Heart right ventricle (tissue), 16 donors: ENCODE measurements at regions not wholly inside any gene's neighbourhood (a gene's known extent, or its start where the extent isn't known, plus 50 kb on each side); places are given as distances from the start of the nearest gene placed in this dataset.

Source experiments
- ATAC-seq, 8 donors: fragments of 200-7000 bp; cut with Tn5 transposase; one replicate each; pipeline ENCODE4 v1.9.1; 2020; ENCODE audit warnings: mild to moderate bottlenecking in 8 of 8, moderate library complexity in 8 of 8, moderate number of reproducible peaks in 1 of 8
- DNase-seq, 2 donors: peaks; one replicate each; pipeline ENCODE4 v3.0.0-alpha.2; 2020
- H3K27ac ChIP-seq, 10 donors: fragments of 200-600 bp; sonication (generic) in 2 of 10; one replicate each; pipeline versions ENCODE4 v1.5.0 to v1.8.0; 2020 to 2022; ENCODE audit warnings: mild to moderate bottlenecking in 3 of 10
- H3K27me3 ChIP-seq, 7 donors: fragments of 200-600 bp; one replicate each; pipeline ENCODE4 v1.8.0; 2021 to 2022; ENCODE audit warnings: mild to moderate bottlenecking in 2 of 7
- H3K36me3 ChIP-seq, 9 donors: fragments of 200-600 bp; sonication (generic) in 1 of 9; one replicate each; pipeline versions ENCODE4 v1.5.0 to v1.8.0; 2020 to 2022; ENCODE audit warnings: mild to moderate bottlenecking in 2 of 9
- H3K4me1 ChIP-seq, 9 donors: fragments of 200-600 bp; sonication (generic) in 1 of 9; one replicate each; pipeline versions ENCODE4 v1.5.0 to v1.8.0; 2020 to 2022; ENCODE audit warnings: mild to moderate bottlenecking in 4 of 9
- H3K4me3 ChIP-seq, 10 donors: fragments of 200-600 bp; sonication (generic) in 2 of 10; one replicate each; pipeline versions ENCODE4 v1.5.0 to v1.8.0; 2020 to 2022; ENCODE audit warnings: mild to moderate bottlenecking in 7 of 10, moderate library complexity in 2 of 10
- H3K9me3 ChIP-seq, 11 donors: fragments of 200-600 bp in 10 of 11; sonication (generic) in 2 of 11; one replicate each; pipeline versions ENCODE4 v1.5.0 to v1.8.0; 2013 to 2022; ENCODE audit warnings: mild to moderate bottlenecking in 2 of 11, control low read depth in 1 of 11, moderate library complexity in 1 of 11
- CTCF ChIP-seq, 9 donors: fragments of 200-600 bp; sonication (generic) in 2 of 9; IDR thresholded peaks; one replicate each; pipeline versions ENCODE4 v1.5.0 to v1.8.0; 2021 to 2022; ENCODE audit warnings: antibody characterized with exemption in 9 of 9, mild to moderate bottlenecking in 5 of 9, moderate library complexity in 1 of 9
- WGBS, 2 donors: extraction: QIAGEN DNeasy Blood & Tissue Kit; methylation state at CpG; one replicate each; pipeline ENCODE4 v1.1.7; 2013; ENCODE audit warnings: inconsistent platforms in 1 of 2; 5-methylcytosine and 5-hydroxymethylcytosine counted together
- intact Hi-C, 10 donors: fragments of 100-400 bp; cut with DNase I; formaldehyde crosslinking; loops; one replicate each; pipeline versions ENCODE4 v1.11.1 to v1.14.2; 2022
- donor health status: Arrhythmogenic right ventricular cardiomyopathy.
- donor health status: ischemic (EF 13 %, LVEDD 7.1; RV severe dilation, severe dysfunction).
- donor health status: healthy with polysubstance abuse.
- donor health status: DM: no; HTN: yes; CAD: no.
- donor health status: DM: no; HTN: no; CAD: no.
- donor health status: ischemic (EF 25% LVEDD 6.9; RV normal size, moderate dysfunction).
- donor health status: ischemic (EF 25% LVEDD 5.7; RV mildly dilated, moderate dysfunction).
- donor health status: healthy.
- donor health status: DM: yes; HTN: yes; CAD: no.
- donor health status: Ischemic cardiomyopathy.
- donor health status: ischemic (EF 35%, LVEDD 5.7; RV mildly dilated, moderate dysfunction).
- donor health status: nonischemic (EF 11% LVEDD 7.7; RV severe dilation, severe dysfunction).
- donor health status: DM: yes; HTN: yes; CAD: no.
- donor health status: PGD.
- donor health status: ischemic (EF 29% LVEDD 5.4; RV normal size, mild dysfunction).
- donor health status: nonischemic (EF 23%, LVEDD 6.1; RV moderate dilation, normal function).

- Histone ChIP-seq H3K4me1 (peaks cover 0 to 7% (median 0%) of the 10 kb centered on the region in 9 donors), H3K36me3 (no peaks in the 10 kb centered on the region), H3K27me3 (no peaks in the 10 kb centered on the region), H3K27ac (no peak overlapping the region), H3K4me3 (no peak overlapping the region), H3K9me3 (peaks cover 0 to 21% (median 6%) of the 10 kb centered on the region in 11 donors)
- no peak for TF ChIP-seq CTCF (IDR thresholded peaks at IDR 0.05)
- DNase-seq = no peak
- 91 to 96% methylated on average over 3 of the region's 3 CpGs for WGBS, 2 donors
- intact Hi-C loops = no loop called here
- ATAC-seq = no peak
Measured at GRCh38 chr9:3575821-3576220, 50.0 kb upstream of the RFX3 start.
